GM13977 (cell line): ENCODE measurements at regions not wholly inside any gene's neighbourhood (a gene's known extent, or its start where the extent isn't known, plus 50 kb on each side); places are given as distances from the start of the nearest gene placed in this dataset.

ENCODE experiments used
- DNase-seq: peaks from one replicate; pipeline ENCODE4 v3.0.0; 2012; ENCODE audit warnings: low spot score
- CTCF ChIP-seq: IDR thresholded peaks from 2 replicates; pipeline ENCODE4 v1.5.1; 2012; ENCODE audit warnings: mild to moderate bottlenecking, control low read depth; ENCODE audit not compliant: insufficient read depth; ENCODE audit errors: extremely low read depth, missing control alignments
- in situ Hi-C: fragments of 300-500 bp; cut with MboI; formaldehyde crosslinking; loops from one replicate; pipeline ENCODE4 v1.12.0; 2022; ENCODE audit warnings: low sequenced_read_pairs, low pct_unique_long_range_greater_than_20kb, mixed read lengths, inconsistent platforms; ENCODE audit not compliant: unreplicated experiment

- no peak for TF ChIP-seq CTCF
- no peak for DNase-seq
- in situ Hi-C loops = no loop called here
Measured at GRCh38 chr5:40258222-40258621, 421.5 kb upstream of the PTGER4 start.

DNA sequence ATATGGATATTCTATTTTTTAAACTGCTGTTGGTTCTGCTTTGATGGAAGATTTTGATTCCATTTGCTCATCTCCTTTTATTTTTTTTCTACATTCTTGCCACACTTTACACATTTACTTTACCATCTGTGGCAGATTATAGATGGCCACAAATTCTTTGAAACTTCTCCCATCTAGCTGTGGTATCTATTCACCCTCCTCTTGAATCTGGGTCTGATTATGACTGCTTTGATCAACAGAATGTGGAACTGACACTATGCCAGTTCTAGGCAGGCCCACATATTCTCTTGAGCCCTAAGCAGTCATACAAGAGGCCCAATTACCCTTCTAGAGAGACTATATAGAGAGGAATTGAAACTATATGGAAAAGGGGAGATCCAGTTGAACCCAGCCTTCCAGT lies 439.0 kb upstream of the PTGER4 start:
- TF ChIP-seq CTCF = no peak
- no peak for DNase-seq
- in situ Hi-C loops = no loop called here

- in situ Hi-C loops = no loop called here
- TF ChIP-seq CTCF = no peak
- DNase-seq = no peak
Measured at GRCh38 chr5:40240111-40240510, 439.6 kb upstream of the PTGER4 start.

DNA sequence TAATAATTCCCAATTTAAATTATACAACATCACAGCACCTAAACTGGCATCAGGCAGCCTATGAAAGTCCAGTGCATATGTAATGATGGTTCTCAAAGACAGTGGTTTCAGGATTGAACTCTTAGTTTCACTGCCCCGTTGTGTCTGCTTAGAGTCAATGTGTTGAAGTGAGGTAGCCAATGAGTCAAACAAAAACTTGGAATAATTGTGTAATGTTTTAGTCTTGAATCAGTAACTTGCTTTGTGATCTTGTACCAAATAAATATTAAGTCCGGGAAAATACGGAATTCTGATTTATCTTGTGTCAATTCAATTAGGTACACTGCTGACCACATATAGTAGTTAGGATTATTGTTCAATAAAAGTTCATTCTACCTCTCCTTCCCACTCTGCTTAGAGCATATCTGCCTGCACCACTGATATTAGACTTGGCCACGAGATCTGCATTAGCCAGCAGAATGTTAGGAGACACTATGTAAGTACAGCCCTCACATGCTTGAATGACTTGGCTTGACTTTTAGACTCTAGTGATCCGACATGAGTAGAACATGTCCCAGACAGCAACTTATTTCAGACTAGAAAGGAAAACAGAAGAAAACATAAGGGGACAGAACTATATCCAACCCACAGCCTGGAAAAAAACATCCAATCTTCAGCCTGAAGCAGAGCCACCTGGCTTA lies 441.5 kb upstream of the PTGER4 start:
- no peak for TF ChIP-seq CTCF
- in situ Hi-C loops = no loop called here
- DNase-seq = no peak

DNA sequence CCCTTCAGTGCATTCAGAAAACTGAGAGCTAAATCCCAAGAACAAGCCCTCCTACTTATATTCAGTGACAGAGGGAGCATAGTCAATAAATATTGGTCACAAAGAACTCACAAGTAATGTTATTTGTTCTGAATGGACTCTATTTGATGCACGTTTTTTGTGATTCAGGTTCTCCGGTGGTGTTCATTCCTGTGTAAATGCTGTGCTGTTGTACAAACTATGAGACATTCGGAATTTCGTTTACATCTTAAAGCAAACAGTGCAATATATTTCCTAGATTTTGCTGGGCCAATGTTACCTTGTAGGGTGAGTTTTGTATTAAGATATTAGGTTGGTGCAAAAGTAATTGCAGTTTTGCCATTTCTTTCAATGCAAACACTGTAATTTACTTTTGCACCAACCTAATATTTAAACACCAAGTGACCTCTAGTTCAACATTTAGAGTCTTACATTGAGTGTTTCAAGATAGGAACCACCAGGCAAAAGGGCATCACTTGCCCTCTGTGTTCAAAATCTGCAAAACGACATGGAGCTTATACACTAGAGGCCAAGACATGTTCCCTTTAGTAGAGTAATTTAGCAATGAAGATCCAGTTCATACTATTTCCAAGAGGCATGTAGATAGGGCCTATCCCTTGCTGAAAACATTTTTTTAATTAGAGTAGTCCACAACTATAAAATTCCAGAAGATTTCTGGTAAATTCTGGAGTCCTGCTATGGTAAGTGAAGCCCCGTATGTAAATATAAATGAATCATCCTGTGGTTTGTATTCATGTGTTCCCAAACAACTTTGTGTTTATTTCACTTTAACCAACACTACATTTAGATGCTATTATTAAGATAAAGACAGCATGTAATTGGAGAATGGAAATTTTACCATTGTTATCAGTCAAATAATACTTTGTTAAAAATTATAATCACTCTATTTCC lies 444.0 kb upstream of the PTGER4 start:
- in situ Hi-C loops = no loop called here
- DNase-seq = no peak
- TF ChIP-seq CTCF = no peak

DNA sequence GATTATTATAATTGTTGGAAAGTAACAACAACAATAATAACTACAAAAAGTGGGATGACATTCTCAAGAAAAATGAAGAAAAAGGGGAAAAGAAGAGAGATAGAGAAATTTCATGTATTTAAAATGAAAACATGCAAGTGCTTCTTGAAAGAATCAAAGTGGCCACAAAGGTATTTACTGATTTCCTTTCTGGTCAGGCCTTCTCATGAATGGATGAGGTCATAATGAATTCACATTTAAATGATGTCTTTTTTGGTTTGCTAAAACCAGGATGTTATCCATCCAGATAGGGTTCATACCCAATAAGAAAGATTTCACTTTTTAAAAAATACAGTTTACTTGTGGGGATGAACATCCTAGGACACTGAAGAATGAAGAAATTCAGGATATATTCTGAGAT lies 446.4 kb upstream of the PTGER4 start:
- no peak for DNase-seq
- TF ChIP-seq CTCF = no peak
- in situ Hi-C loops = no loop called here
